Heart left ventricle (tissue), 16 donors: ENCODE measurements at regions not wholly inside any gene's neighbourhood (a gene's known extent, or its start where the extent isn't known, plus 50 kb on each side); places are given as distances from the start of the nearest gene placed in this dataset.
A peak's percentile ranks its signal among the peaks of the same experiment; 100 is the strongest.

ENCODE experiments used
- ATAC-seq, 4 donors: fragments of 200-7000 bp; cut with Tn5 transposase; one replicate each; pipeline ENCODE4 v1.9.1; 2020 to 2022; ENCODE audit warnings: moderate library complexity in 4 of 4, mild to moderate bottlenecking in 3 of 4, moderate number of reproducible peaks in 1 of 4
- DNase-seq, 5 donors: peaks; one replicate each; pipeline ENCODE4 v3.0.0-alpha.2; 2020
- H3K27ac ChIP-seq, 12 donors: fragments of 200-600 bp; sonication (generic) in 4 of 12; one replicate each; pipeline versions ENCODE4 v1.5.0 to v1.8.0; 2016 to 2022; ENCODE audit warnings: mild to moderate bottlenecking in 2 of 12
- H3K27me3 ChIP-seq, 9 donors: fragments of 200-600 bp; sonication (generic) in 2 of 9; one replicate each; pipeline versions ENCODE4 v1.5.1 to v1.8.0; 2016 to 2022; ENCODE audit warnings: mild to moderate bottlenecking in 3 of 9
- H3K36me3 ChIP-seq, 9 donors: fragments of 200-600 bp; sonication (generic) in 2 of 9; one replicate each; pipeline versions ENCODE4 v1.5.0 to v1.8.0; 2018 to 2022; ENCODE audit warnings: mild to moderate bottlenecking in 2 of 9
- H3K4me1 ChIP-seq, 12 donors: fragments of 200-600 bp; sonication (generic) in 4 of 12; one replicate each; pipeline versions ENCODE4 v1.5.0 to v1.8.0; 2016 to 2022; ENCODE audit warnings: mild to moderate bottlenecking in 3 of 12
- H3K4me3 ChIP-seq, 12 donors: fragments of 200-600 bp; sonication (generic) in 4 of 12; one replicate each; pipeline versions ENCODE4 v1.5.0 to v1.8.0; 2017 to 2022; ENCODE audit warnings: mild to moderate bottlenecking in 9 of 12, moderate library complexity in 4 of 12
- H3K9me3 ChIP-seq, 12 donors: fragments of 200-600 bp; sonication (generic) in 4 of 12; one replicate each; pipeline versions ENCODE4 v1.5.0 to v1.8.0; 2016 to 2022; ENCODE audit warnings: mild to moderate bottlenecking in 1 of 12
- CTCF ChIP-seq, 12 donors: fragments of 200-600 bp; sonication (generic) in 4 of 12; IDR thresholded peaks; one replicate each; pipeline versions ENCODE4 v1.5.0 to v1.8.0; 2018 to 2022; ENCODE audit warnings: antibody characterized with exemption in 12 of 12, mild to moderate bottlenecking in 5 of 12
- POLR2A ChIP-seq, 2 donors: fragments of 450-650 bp; IDR thresholded peaks; one replicate each; pipeline ENCODE4 v1.6.1; 2017; ENCODE audit warnings: antibody characterized with exemption in 2 of 2, mild to moderate bottlenecking in 2 of 2, moderate library complexity in 2 of 2
- WGBS, 4 donors: extraction: QIAGEN DNeasy Blood & Tissue Kit in 2 of 4; methylation state at CpG; one replicate each; pipeline versions ENCODE4 v1.1.5 to v1.1.7; 2013 to 2018; 5-methylcytosine and 5-hydroxymethylcytosine counted together
- intact Hi-C, 10 donors: fragments of 100-400 bp; cut with DNase I; formaldehyde crosslinking; loops; one replicate each; pipeline versions ENCODE4 v1.11.1 to v1.14.2; 2022
- donor health status: ischemic (EF 13 %, LVEDD 7.1; RV severe dilation, severe dysfunction).
- donor health status: healthy with polysubstance abuse.
- donor health status: DM: no; HTN: yes; CAD: no.
- donor health status: DM: no; HTN: no; CAD: no.
- donor health status: ischemic (EF 25% LVEDD 6.9; RV normal size, moderate dysfunction).
- donor health status: ischemic (EF 25% LVEDD 5.7; RV mildly dilated, moderate dysfunction).
- donor health status: healthy.
- donor health status: DM: yes; HTN: yes; CAD: no.
- donor health status: ischemic (EF 35%, LVEDD 5.7; RV mildly dilated, moderate dysfunction).
- donor health status: nonischemic (EF 11% LVEDD 7.7; RV severe dilation, severe dysfunction).
- donor health status: DM: yes; HTN: yes; CAD: no.
- donor health status: PGD.
- donor health status: ischemic (EF 29% LVEDD 5.4; RV normal size, mild dysfunction).
- donor health status: nonischemic (EF 23%, LVEDD 6.1; RV moderate dilation, normal function).

GRCh38 chr3:20743553-20744321 is 557.7 kb upstream of the SGO1 start:
- ATAC-seq (no peak), DNase-seq (no peak)
- 7 to 25% (median 21%) methylated on average over 1 of the region's 1 CpG for WGBS, 4 donors
- intact Hi-C loops, result loop anchor here in 6 of 10 donors (5.0 to 10.0 kb wide), 4 partner anchors 231 to 401 kb away; no protein-coding TSS in a partner anchor
- no peaks in the 10 kb centered on the region for H3K27me3 ChIP-seq
- H3K36me3 ChIP-seq, result no peaks in the 10 kb centered on the region
- TF ChIP-seq POLR2A (IDR thresholded peaks at IDR 0.05), result no peak
- no peak for TF ChIP-seq CTCF (IDR thresholded peaks at IDR 0.05)
- H3K27ac ChIP-seq, result no peak overlapping the region
- peaks cover 0 to under 1% (median 0%) of the 10 kb centered on the region in 12 donors for H3K9me3 ChIP-seq
- no peak overlapping the region for H3K4me3 ChIP-seq
- H3K4me1 ChIP-seq, result peaks cover 0 to 4% (median 0%) of the 10 kb centered on the region in 12 donors

- no peak for ATAC-seq
Observed at GRCh38 chr3:20742903-20743552, 557.0 kb upstream of the SGO1 start.

GRCh38 chr3:20741381-20741780 is 555.4 kb upstream of the SGO1 start:
- no peak for DNase-seq
- H3K4me1 ChIP-seq, result peaks cover 0 to 4% (median 0%) of the 10 kb centered on the region in 12 donors
- no peaks in the 10 kb centered on the region for H3K9me3 ChIP-seq
- no peak overlapping the region for H3K27ac ChIP-seq
- H3K27me3 ChIP-seq, result no peaks in the 10 kb centered on the region
- TF ChIP-seq POLR2A (IDR thresholded peaks at IDR 0.05) (no peak), CTCF (IDR thresholded peaks at IDR 0.05) (no peak)
- H3K36me3 ChIP-seq, result no peaks in the 10 kb centered on the region
- ATAC-seq, result no peak
- intact Hi-C loops, result loop anchor here in 6 of 10 donors (5.0 to 10.0 kb wide), 4 partner anchors 229 to 399 kb away; no protein-coding TSS in a partner anchor
- H3K4me3 ChIP-seq, result no peak overlapping the region

More at GRCh38 chr3:20742903-20743552, 557.0 kb upstream of the SGO1 start:
- H3K27ac ChIP-seq, result no peak overlapping the region
- intact Hi-C loops, result loop anchor here in 6 of 10 donors (5.0 to 10.0 kb wide), 4 partner anchors 231 to 401 kb away; no protein-coding TSS in a partner anchor
- H3K4me3 ChIP-seq, result no peak overlapping the region
- H3K27me3 ChIP-seq, result no peaks in the 10 kb centered on the region
- WGBS, 4 donors, result 39 to 48% (median 43%) methylated on average over 2 of the region's 2 CpGs
- no peak for TF ChIP-seq CTCF (IDR thresholded peaks at IDR 0.05)
- H3K36me3 ChIP-seq, result no peaks in the 10 kb centered on the region
- peaks cover 0 to 4% (median 0%) of the 10 kb centered on the region in 12 donors for H3K4me1 ChIP-seq
- no peak for DNase-seq
- no peaks in the 10 kb centered on the region for H3K9me3 ChIP-seq

GRCh38 chr3:20739814-20740213 is 553.8 kb upstream of the SGO1 start:
- peak in 10 of 12 donors; percentile 21 to 43 (median 31) for TF ChIP-seq CTCF (IDR thresholded peaks at IDR 0.05)
- TF ChIP-seq POLR2A (IDR thresholded peaks at IDR 0.05), result no peak

More at GRCh38 chr3:20739814-20740213, 553.8 kb upstream of the SGO1 start:
- Histone ChIP-seq H3K9me3 (no peaks in the 10 kb centered on the region), H3K36me3 (no peaks in the 10 kb centered on the region), H3K27me3 (no peaks in the 10 kb centered on the region), H3K4me1 (peaks cover 0 to 4% (median 0%) of the 10 kb centered on the region in 12 donors), H3K4me3 (no peak overlapping the region), H3K27ac (no peak overlapping the region)
- intact Hi-C loops, result loop anchor here in 9 of 10 donors (1.0 to 10.0 kb wide), 6 partner anchors 227 to 398 kb away; no protein-coding TSS in a partner anchor
- DNase-seq (no peak), ATAC-seq (no peak)
